B cell (primary cell): ENCODE measurements at regions not wholly inside any gene's neighbourhood (a gene's known extent, or its start where the extent isn't known, plus 50 kb on each side); places are given as distances from the start of the nearest gene placed in this dataset.
"Not testable (repeated sequence)": the region's sequence is repeated elsewhere in the genome, so short reads cannot be mapped to it uniquely, and the experiment has no call there.

ENCODE experiments used
- ATAC-seq: fragments of 200-7000 bp; cut with Tn5 transposase; one replicate; pipeline ENCODE4 v1.10.0; 2021; ENCODE audit warnings: low read depth, mild to moderate bottlenecking, moderate number of reproducible peaks, moderate library complexity
- CTCF ChIA-PET: fragments of 350-600 bp; sonication (Branson Sonifier 250); formaldehyde crosslinking; loops from one replicate; lab custom pipeline; 2021; ENCODE audit warnings: antibody characterized with exemption, inconsistent platforms; lab: Charles Lee
- POLR2A ChIA-PET: fragments of 350-600 bp; sonication (Branson Sonifier 250); formaldehyde crosslinking; loops from one replicate; lab custom pipeline; 2021; ENCODE audit warnings: antibody characterized with exemption; lab: Charles Lee
- DNase-seq: peaks from one replicate; pipeline ENCODE4 v3.0.0; 2013
- H2AFZ ChIP-seq: 2 replicates; pipeline ENCODE4 v1.6.1; 2012; ENCODE audit warnings: mild to moderate bottlenecking, low read depth, low read length; ENCODE audit not compliant: insufficient read depth, poor library complexity, severe bottlenecking
- H3K27ac ChIP-seq, 2 donors: 1 replicate in 1 of 2; 2 replicates in 1 of 2; pipeline ENCODE4 v1.5.1; 2012 to 2013; ENCODE audit warnings: low read length in 2 of 2, mild to moderate bottlenecking in 2 of 2, moderate library complexity in 1 of 2
- H3K27me3 ChIP-seq, 4 experiments: fragments of 200-600 bp in 1 of 4; sonication (generic) in 1 of 4; replicated peaks in 1 of 4; 1 replicate in 2 of 4; 2 replicates in 2 of 4; pipeline versions ENCODE4 v1.6.1 to v1.7.0; 2013 to 2016; ENCODE audit warnings: low read length in 3 of 4, mild to moderate bottlenecking in 2 of 4, mixed read lengths in 1 of 4, moderate library complexity in 1 of 4; ENCODE audit not compliant: insufficient read depth in 4 of 4, control insufficient read depth in 3 of 4; ENCODE audit errors: control extremely low read depth in 1 of 4
- H3K36me3 ChIP-seq, 2 experiments: replicated peaks in 1 of 2; 1 replicate in 1 of 2; 2 replicates in 1 of 2; pipeline versions ENCODE4 v1.6.1 to v1.7.1; 2013; ENCODE audit warnings: low read length in 1 of 2; ENCODE audit not compliant: insufficient read depth in 2 of 2, control insufficient read depth in 1 of 2; ENCODE audit errors: control extremely low read depth in 1 of 2, extremely low read depth in 1 of 2
- H3K4me1 ChIP-seq, 2 donors: fragments of 200-600 bp in 1 of 2; sonication (generic) in 1 of 2; 1 replicate in 1 of 2; 2 replicates in 1 of 2; pipeline versions ENCODE4 v1.5.1 to v1.6.1; 2013 to 2017; ENCODE audit warnings: low read length in 2 of 2; ENCODE audit not compliant: control insufficient read depth in 2 of 2, insufficient read depth in 2 of 2
- H3K4me2 ChIP-seq: replicated peaks from 2 replicates; pipeline ENCODE3; 2012; ENCODE audit warnings: mild to moderate bottlenecking, low read depth, low read length; ENCODE audit not compliant: poor library complexity, severe bottlenecking
- H3K4me3 ChIP-seq, 5 experiments: fragments of 200-600 bp in 1 of 5; sonication (generic) in 1 of 5; 1 replicate in 3 of 5; 2 replicates in 2 of 5; pipeline versions ENCODE4 v1.5.1 to v1.7.0; 2011 to 2016; ENCODE audit warnings: low read length in 4 of 5, mild to moderate bottlenecking in 4 of 5, low read depth in 2 of 5, control low read depth in 1 of 5, moderate library complexity in 1 of 5; ENCODE audit not compliant: insufficient read depth in 1 of 5; ENCODE audit errors: control extremely low read depth in 1 of 5, extremely low read depth in 1 of 5
- H3K79me2 ChIP-seq: fragments of 200-600 bp; sonication (generic); one replicate; pipeline ENCODE4 v1.6.0; 2016; ENCODE audit warnings: low read length; ENCODE audit not compliant: control insufficient read depth, insufficient read depth
- H3K9ac ChIP-seq: fragments of 200-600 bp; sonication (generic); 2 replicates; pipeline ENCODE4 v1.6.1; 2017; ENCODE audit warnings: mild to moderate bottlenecking, low read length, moderate library complexity
- H3K9me3 ChIP-seq, 3 donors: one replicate each; pipeline versions ENCODE4 v1.6.1 to v1.7.1; 2013; ENCODE audit warnings: low read length in 2 of 3; ENCODE audit not compliant: control insufficient read depth in 2 of 3, insufficient read depth in 1 of 3; ENCODE audit errors: control extremely low read depth in 1 of 3
- H4K20me1 ChIP-seq: 2 replicates; pipeline ENCODE4 v1.6.0; 2012; ENCODE audit warnings: mild to moderate bottlenecking, low read length; ENCODE audit not compliant: insufficient read depth, control insufficient read depth, poor library complexity, severe bottlenecking
- H3K27ac Mint-ChIP-seq: one replicate; pipeline ENCODE4 v1.8.0; 2021; ENCODE audit warnings: mixed read lengths
- H3K27me3 Mint-ChIP-seq: one replicate; pipeline ENCODE4 v1.8.0; 2021; ENCODE audit warnings: mixed read lengths
- H3K4me1 Mint-ChIP-seq: one replicate; pipeline ENCODE4 v1.8.0; 2021; ENCODE audit warnings: mixed read lengths
- H3K4me3 Mint-ChIP-seq: one replicate; pipeline ENCODE4 v1.8.0; 2021; ENCODE audit warnings: mixed read lengths
- H3K9me3 Mint-ChIP-seq: one replicate; pipeline ENCODE4 v1.8.0; 2022; ENCODE audit warnings: mixed read lengths; ENCODE audit not compliant: insufficient read depth
- WGBS: methylation state at CpG from one replicate; pipeline ENCODE4 v1.1.5; 2013; ENCODE audit warnings: missing lambda C conversion rate; ENCODE audit not compliant: insufficient coverage; 5-methylcytosine and 5-hydroxymethylcytosine counted together
- intact Hi-C: fragments of 100-400 bp; cut with micrococcal nuclease; formaldehyde crosslinking; loops from one replicate; pipeline ENCODE4 v1.10.0; 2022

GRCh38 chr17:20676656-20677055 lies 97.1 kb downstream of the CDRT15L2 start:
- no CpG with 5 or more reads among the region's 1 CpG for WGBS
- ATAC-seq, CTCF ChIA-PET, H3K36me3 ChIP-seq, POLR2A ChIA-PET, H3K4me3 ChIP-seq, H4K20me1 ChIP-seq, H3K9ac ChIP-seq, H3K27me3 Mint-ChIP-seq, H2AFZ ChIP-seq, H3K4me2 ChIP-seq, H3K27me3 ChIP-seq, DNase-seq, H3K79me2 ChIP-seq, intact Hi-C loops, H3K9me3 Mint-ChIP-seq, H3K9me3 ChIP-seq: not testable (repeated sequence)
- Histone ChIP-seq H3K4me1 (peaks cover 0 to 70% of the 10 kb centered on the region in 2 donors), H3K27ac (peak overlapping the region in 1 of 2 donors; percentile 67)
- Mint-ChIP-seq H3K27ac (peak overlapping the region; percentile 95), H3K4me3 (peak overlapping the region; percentile 59), H3K4me1 (peaks cover 62% of the 10 kb centered on the region)

GRCh38 chr17:20677469-20677868 lies 97.9 kb downstream of the CDRT15L2 start:
- intact Hi-C loops, H3K36me3 ChIP-seq, H2AFZ ChIP-seq, H3K9me3 ChIP-seq, POLR2A ChIA-PET, CTCF ChIA-PET, H4K20me1 ChIP-seq, H3K9ac ChIP-seq, H3K27me3 Mint-ChIP-seq, H3K4me2 ChIP-seq, H3K27me3 ChIP-seq, H3K9me3 Mint-ChIP-seq, H3K79me2 ChIP-seq, H3K4me3 ChIP-seq: not testable (repeated sequence)
- peak overlapping the region in 1 of 2 donors; percentile 88 for H3K27ac ChIP-seq
- peaks cover 67% of the 10 kb centered on the region for H3K4me1 Mint-ChIP-seq
- H3K4me1 ChIP-seq: peaks cover 0 to 70% of the 10 kb centered on the region in 2 donors
- ATAC-seq: peak; percentile 37
- 33% methylated on average over 1 of the region's 8 CpGs for WGBS
- H3K4me3 Mint-ChIP-seq: peak overlapping the region; percentile 73
- DNase-seq: peak; percentile 73
- H3K27ac Mint-ChIP-seq: peak overlapping the region; percentile 95

GRCh38 chr17:20678424-20678823 lies 98.9 kb downstream of the CDRT15L2 start:
- POLR2A ChIA-PET, H2AFZ ChIP-seq, H3K9me3 ChIP-seq, H4K20me1 ChIP-seq, H3K9ac ChIP-seq, H3K27me3 ChIP-seq, H3K4me3 ChIP-seq, intact Hi-C loops, H3K27me3 Mint-ChIP-seq, H3K9me3 Mint-ChIP-seq, H3K4me2 ChIP-seq, CTCF ChIA-PET, H3K79me2 ChIP-seq, H3K36me3 ChIP-seq: not testable (repeated sequence)
- H3K4me3 Mint-ChIP-seq: peak overlapping the region; percentile 73
- DNase-seq (peak; percentile 39), ATAC-seq (peak; percentile 37)
- peaks cover 66% of the 10 kb centered on the region for H3K4me1 Mint-ChIP-seq
- peak overlapping the region; percentile 95 for H3K27ac Mint-ChIP-seq
- Histone ChIP-seq H3K27ac (peak overlapping the region in 1 of 2 donors; percentile 88), H3K4me1 (peaks cover 0 to 67% of the 10 kb centered on the region in 2 donors)
- 86% methylated on average over 1 of the region's 5 CpGs for WGBS

- WGBS: 100% methylated on average over 1 of the region's 8 CpGs
- DNase-seq, H3K79me2 ChIP-seq, H3K36me3 ChIP-seq, H3K27me3 ChIP-seq, H3K27me3 Mint-ChIP-seq, POLR2A ChIA-PET, H3K4me2 ChIP-seq, H3K27ac ChIP-seq, H3K4me3 Mint-ChIP-seq, H2AFZ ChIP-seq, intact Hi-C loops, H3K4me3 ChIP-seq, ATAC-seq, H3K9ac ChIP-seq, H4K20me1 ChIP-seq, CTCF ChIA-PET, H3K9me3 Mint-ChIP-seq: not testable (repeated sequence)
- H3K4me1 ChIP-seq: peaks cover 0 to 32% of the 10 kb centered on the region in 2 donors
- Mint-ChIP-seq H3K27ac (peak overlapping the region; percentile 53), H3K4me1 (peaks cover 40% of the 10 kb centered on the region)
- peaks cover 0 to 10% (median 0%) of the 10 kb centered on the region in 3 donors for H3K9me3 ChIP-seq
Observed at GRCh38 chr17:20681746-20682722, 102.5 kb downstream of the CDRT15L2 start.
